Left lung (tissue), 4 donors: ENCODE measurements at regions not wholly inside any gene's neighbourhood (a gene's known extent, or its start where the extent isn't known, plus 50 kb on each side); places are given as distances from the start of the nearest gene placed in this dataset.

ENCODE experiments used
- ATAC-seq: fragments of 200-7000 bp; cut with Tn5 transposase; one replicate; pipeline ENCODE4 v1.9.1; 2020; ENCODE audit warnings: moderate library complexity
- DNase-seq, 4 donors: peaks; one replicate each; pipeline ENCODE4 v3.0.0-alpha.2; 2013 to 2020
- H3K27ac ChIP-seq, 2 donors: fragments of 200-600 bp; sonication (generic) in 1 of 2; one replicate each; pipeline versions ENCODE4 v1.5.0 to v1.8.0; 2020 to 2021
- H3K27me3 ChIP-seq, 2 donors: fragments of 200-600 bp; sonication (generic) in 1 of 2; one replicate each; pipeline versions ENCODE4 v1.5.0 to v1.8.0; 2020 to 2021
- H3K36me3 ChIP-seq, 2 donors: fragments of 200-600 bp; sonication (generic) in 1 of 2; one replicate each; pipeline versions ENCODE4 v1.5.0 to v1.8.0; 2020 to 2021
- H3K4me1 ChIP-seq, 2 donors: fragments of 200-600 bp; one replicate each; pipeline ENCODE4 v1.8.0; 2021
- H3K4me3 ChIP-seq, 2 donors: fragments of 200-600 bp; sonication (generic) in 1 of 2; one replicate each; pipeline versions ENCODE4 v1.5.0 to v1.8.0; 2020 to 2021; ENCODE audit warnings: mild to moderate bottlenecking in 1 of 2
- H3K9me3 ChIP-seq, 2 donors: fragments of 200-600 bp; sonication (generic) in 1 of 2; one replicate each; pipeline versions ENCODE4 v1.5.0 to v1.8.0; 2020 to 2021
- intact Hi-C, 2 donors: fragments of 100-400 bp; cut with DNase I; formaldehyde crosslinking; loops; one replicate each; pipeline versions ENCODE4 v1.11.2 to v1.14.2; 2022
- TF ChIP-seq, protein P1 (sequence below), 2 donors: fragments of 200-600 bp; sonication (generic) in 1 of 2; IDR thresholded peaks; one replicate each; pipeline versions ENCODE4 v1.5.0 to v1.8.0; 2021; ENCODE audit warnings: antibody characterized with exemption in 2 of 2
- donor health status: DM: no; HTN: yes; CAD: no.
- donor health status: DM: no; HTN: no; CAD: no.

DNA sequence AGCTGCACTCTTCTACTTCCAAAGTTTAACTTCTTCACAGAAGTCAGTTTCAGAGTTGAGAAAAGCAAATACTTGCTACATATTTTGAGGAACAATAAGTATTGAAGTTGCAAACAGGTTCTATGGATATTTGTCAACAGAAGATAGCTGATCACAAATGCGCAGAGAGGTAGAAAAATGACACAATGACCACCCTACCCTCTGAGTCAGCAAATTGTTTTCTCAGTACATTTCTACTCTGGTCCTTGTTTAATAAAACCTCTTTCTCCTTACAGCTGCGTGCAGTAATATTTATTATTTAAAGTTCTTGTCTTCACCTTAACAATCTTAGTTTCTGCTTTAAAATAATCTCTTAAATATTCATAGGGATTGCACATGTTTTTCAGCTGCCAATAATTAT is 855.1 kb upstream of the CTNND2 start:
- TF ChIP-seq, protein P1, sequence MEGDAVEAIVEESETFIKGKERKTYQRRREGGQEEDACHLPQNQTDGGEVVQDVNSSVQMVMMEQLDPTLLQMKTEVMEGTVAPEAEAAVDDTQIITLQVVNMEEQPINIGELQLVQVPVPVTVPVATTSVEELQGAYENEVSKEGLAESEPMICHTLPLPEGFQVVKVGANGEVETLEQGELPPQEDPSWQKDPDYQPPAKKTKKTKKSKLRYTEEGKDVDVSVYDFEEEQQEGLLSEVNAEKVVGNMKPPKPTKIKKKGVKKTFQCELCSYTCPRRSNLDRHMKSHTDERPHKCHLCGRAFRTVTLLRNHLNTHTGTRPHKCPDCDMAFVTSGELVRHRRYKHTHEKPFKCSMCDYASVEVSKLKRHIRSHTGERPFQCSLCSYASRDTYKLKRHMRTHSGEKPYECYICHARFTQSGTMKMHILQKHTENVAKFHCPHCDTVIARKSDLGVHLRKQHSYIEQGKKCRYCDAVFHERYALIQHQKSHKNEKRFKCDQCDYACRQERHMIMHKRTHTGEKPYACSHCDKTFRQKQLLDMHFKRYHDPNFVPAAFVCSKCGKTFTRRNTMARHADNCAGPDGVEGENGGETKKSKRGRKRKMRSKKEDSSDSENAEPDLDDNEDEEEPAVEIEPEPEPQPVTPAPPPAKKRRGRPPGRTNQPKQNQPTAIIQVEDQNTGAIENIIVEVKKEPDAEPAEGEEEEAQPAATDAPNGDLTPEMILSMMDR (IDR thresholded peaks at IDR 0.05): no peak
- H3K4me3 ChIP-seq: no peak overlapping the region
- no peaks in the 10 kb centered on the region for H3K36me3 ChIP-seq
- no peaks in the 10 kb centered on the region for H3K27me3 ChIP-seq
- DNase-seq: no peak
- intact Hi-C loops: no loop called here
- H3K4me1 ChIP-seq: no peaks in the 10 kb centered on the region
- H3K9me3 ChIP-seq: peaks cover 0 to 3% of the 10 kb centered on the region in 2 donors
- no peak for ATAC-seq
- H3K27ac ChIP-seq: no peak overlapping the region

DNA sequence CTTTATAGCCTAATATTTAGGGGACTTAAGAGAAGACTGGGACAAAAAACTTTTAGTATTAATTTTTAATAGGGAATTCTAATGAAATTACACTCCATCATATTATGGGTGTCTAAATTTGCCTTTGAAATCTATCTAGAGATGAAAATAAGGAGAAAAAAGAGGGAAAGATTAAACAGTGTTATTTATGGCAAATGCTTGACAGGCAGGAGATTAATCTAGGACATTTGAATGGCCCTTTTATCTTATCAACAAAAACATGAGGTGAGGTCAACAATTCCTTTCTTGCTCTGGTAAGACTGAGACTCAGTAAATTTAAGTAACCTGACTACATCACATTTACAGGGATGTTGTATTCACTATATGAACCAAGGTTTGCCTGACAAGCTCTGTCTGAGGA is 852.8 kb upstream of the CTNND2 start:
- no peak for ATAC-seq
- no peak overlapping the region for H3K27ac ChIP-seq
- peaks cover 0 to 3% of the 10 kb centered on the region in 2 donors for H3K9me3 ChIP-seq
- no peak overlapping the region for H3K4me3 ChIP-seq
- no peaks in the 10 kb centered on the region for H3K36me3 ChIP-seq
- DNase-seq: no peak
- no peaks in the 10 kb centered on the region for H3K4me1 ChIP-seq
- intact Hi-C loops: no loop called here
- TF ChIP-seq, protein P1 (IDR thresholded peaks at IDR 0.05): no peak
- no peaks in the 10 kb centered on the region for H3K27me3 ChIP-seq

DNA sequence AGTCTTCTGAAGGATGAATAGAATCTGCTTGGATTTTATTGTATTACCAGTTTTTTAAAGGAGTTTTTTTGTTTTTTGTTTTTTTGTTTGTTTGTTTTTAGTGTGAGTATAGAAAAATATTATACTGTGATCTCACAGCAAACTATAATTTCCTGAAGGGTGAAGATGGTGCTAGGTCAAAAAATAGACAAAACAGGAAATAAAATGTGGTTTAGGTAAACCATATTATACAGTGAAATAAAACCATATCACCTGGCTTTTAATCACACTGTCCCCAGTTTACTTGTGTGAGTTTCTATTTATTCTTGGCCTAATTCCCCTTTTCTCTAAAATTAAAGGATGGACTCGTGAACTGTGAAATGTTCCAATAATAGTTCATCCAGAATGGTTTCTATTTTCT is 841.3 kb upstream of the CTNND2 start:
- Histone ChIP-seq H3K9me3 (peaks cover 0 to 5% of the 10 kb centered on the region in 2 donors), H3K36me3 (no peaks in the 10 kb centered on the region), H3K4me1 (no peaks in the 10 kb centered on the region), H3K27ac (no peak overlapping the region), H3K4me3 (no peak overlapping the region), H3K27me3 (no peaks in the 10 kb centered on the region)
- TF ChIP-seq, protein P1 (IDR thresholded peaks at IDR 0.05): no peak
- intact Hi-C loops: no loop called here
- no peak for ATAC-seq
- no peak for DNase-seq

DNA sequence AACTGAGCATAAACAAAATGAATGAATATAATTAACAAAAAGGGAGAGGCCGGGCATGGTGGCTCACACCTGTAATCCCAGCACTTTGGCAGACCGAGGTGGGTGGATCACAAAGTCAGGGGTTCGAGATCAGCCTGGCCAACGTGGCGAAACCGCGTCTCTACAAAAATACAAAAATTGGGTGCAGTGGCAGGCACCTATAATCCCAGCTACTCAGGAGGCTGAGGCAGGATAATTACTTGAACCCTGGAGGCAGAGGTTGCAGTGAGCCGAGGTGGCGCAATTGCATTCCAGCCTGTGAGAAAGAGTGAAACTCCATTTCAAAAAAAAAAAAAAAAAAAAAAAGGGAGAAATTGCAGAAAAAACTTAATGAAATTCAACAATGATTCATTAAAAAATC is 839.3 kb upstream of the CTNND2 start:
- H3K9me3 ChIP-seq: peaks cover 0 to 5% of the 10 kb centered on the region in 2 donors
- H3K4me3 ChIP-seq: no peak overlapping the region
- intact Hi-C loops: no loop called here
- DNase-seq (no peak), ATAC-seq (no peak)
- H3K27ac ChIP-seq: no peak overlapping the region
- no peaks in the 10 kb centered on the region for H3K36me3 ChIP-seq
- no peaks in the 10 kb centered on the region for H3K27me3 ChIP-seq
- no peaks in the 10 kb centered on the region for H3K4me1 ChIP-seq
- TF ChIP-seq, protein P1 (IDR thresholded peaks at IDR 0.05): no peak

DNA sequence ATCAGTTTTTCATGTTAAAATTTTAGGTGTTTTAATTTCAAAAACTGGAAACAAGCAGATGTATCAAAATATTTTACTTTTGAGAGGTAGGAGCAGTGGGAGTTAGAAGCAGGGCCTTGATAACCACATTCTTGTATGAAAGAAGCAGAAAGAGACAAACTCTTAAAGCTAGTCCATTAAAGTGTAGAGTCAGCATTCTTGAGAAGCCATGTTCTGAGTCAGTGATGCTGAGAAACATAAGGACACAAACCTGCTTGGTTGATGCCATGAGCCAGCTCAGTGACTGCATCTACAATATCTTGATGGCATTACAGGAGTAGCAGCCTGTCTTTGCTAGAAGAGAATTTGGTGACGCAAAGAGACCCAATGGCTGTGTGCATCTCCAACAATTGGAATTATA is 826.1 kb upstream of the CTNND2 start:
- no peak for ATAC-seq
- H3K9me3 ChIP-seq: peaks cover 0 to 23% of the 10 kb centered on the region in 2 donors
- TF ChIP-seq, protein P1 (IDR thresholded peaks at IDR 0.05): no peak

More for the DNA sequence above, 826.1 kb upstream of the CTNND2 start:
- no peak for DNase-seq
- no peak overlapping the region for H3K27ac ChIP-seq
- no peak overlapping the region for H3K4me3 ChIP-seq
- no peaks in the 10 kb centered on the region for H3K27me3 ChIP-seq
- intact Hi-C loops: no loop called here
- H3K36me3 ChIP-seq: no peaks in the 10 kb centered on the region
- no peaks in the 10 kb centered on the region for H3K4me1 ChIP-seq
